ENCODE measurements at regions not wholly inside any gene's neighbourhood (a gene's known extent, or its start where the extent isn't known, plus 50 kb on each side); places are given as distances from the start of the nearest gene placed in this dataset.

- TF ChIP-seq TARDBP (IDR thresholded peaks at IDR 0.05) (no peak), SP1 (IDR thresholded peaks at IDR 0.05) (no peak), SUZ12 (IDR thresholded peaks at IDR 0.05) (no peak), FOXA1 (IDR thresholded peaks at IDR 0.05) (no peak), L3MBTL2 (conservative IDR thresholded peaks at IDR 0.05) (no peak), FOXM1 (IDR thresholded peaks at IDR 0.05; ENCODE audit: borderline replicate concordance) (no peak), FOXK2 (IDR thresholded peaks at IDR 0.05) (no peak), HDGF (IDR thresholded peaks at IDR 0.05; ENCODE audit: borderline replicate concordance) (no peak), ZNF384 (IDR thresholded peaks at IDR 0.05) (no peak), ELF4 (IDR thresholded peaks at IDR 0.05) (no peak), NFRKB (IDR thresholded peaks at IDR 0.05) (no peak), PKNOX1 (IDR thresholded peaks at IDR 0.05) (no peak), ARNT (IDR thresholded peaks at IDR 0.05) (no peak)
Measured at GRCh38 chr3:104745313-104745712, 621.4 kb upstream of the ALCAM start.

Measured in HEK293T (cell line).